Transverse colon (tissue), 3 donors: ENCODE measurements at regions not wholly inside any gene's neighbourhood (a gene's known extent, or its start where the extent isn't known, plus 50 kb on each side); places are given as distances from the start of the nearest gene placed in this dataset.
"Not testable (repeated sequence)": the region's sequence is repeated elsewhere in the genome, so short reads cannot be mapped to it uniquely, and the experiment has no call there.

Experiments used
- CTCF ChIP-seq, 5 experiments: fragments of 200-600 bp in 3 of 5; fragments of 450-650 bp in 2 of 5; sonication (generic) in 3 of 5; IDR thresholded peaks; 1 replicate in 2 of 5; 2 replicates in 3 of 5; pipeline ENCODE4 v1.5.1; 2016 to 2017; ENCODE audit warnings: antibody characterized with exemption in 5 of 5, inconsistent platforms in 3 of 5, mild to moderate bottlenecking in 2 of 5, moderate library complexity in 1 of 5
- POLR2A ChIP-seq: fragments of 450-650 bp; IDR thresholded peaks from one replicate; pipeline ENCODE4 v1.6.1; 2016; ENCODE audit warnings: antibody characterized with exemption, mild to moderate bottlenecking, moderate library complexity

GRCh38 chr6:149145800-149146199 lies 171.7 kb upstream of the TAB2 start:
- TF ChIP-seq CTCF (IDR thresholded peaks at IDR 0.05); POLR2A: not testable (repeated sequence)
